SK-N-SH (cell line): ENCODE measurements at regions not wholly inside any gene's neighbourhood (a gene's known extent, or its start where the extent isn't known, plus 50 kb on each side); places are given as distances from the start of the nearest gene placed in this dataset.

ENCODE experiments used
- CTCF ChIA-PET: fragments of 300-600, 350-600 bp; formaldehyde crosslinking; extraction: SDS; loops from one replicate; lab custom pipeline; 2021; lab: Yijun Ruan, JAX
- POLR2A ChIA-PET: fragments of 350-600 bp; sonication (Branson Sonifier 250); formaldehyde crosslinking; extraction: SDS; loops from one replicate; lab custom pipeline; 2020; ENCODE audit warnings: antibody characterized with exemption, inconsistent platforms; lab: Yijun Ruan, JAX
- DNase-seq: peaks from one replicate; pipeline ENCODE4 v3.0.0; 2012
- H2AFZ ChIP-seq: fragments of 200-600 bp; sonication (generic); 2 replicates; pipeline ENCODE4 v1.8.1; 2016; ENCODE audit warnings: antibody characterized with exemption, mild to moderate bottlenecking, low read depth
- H3F3A ChIP-seq: fragments of 200-600 bp; sonication (generic); replicated peaks from 2 replicates; pipeline ENCODE3; 2016; ENCODE audit warnings: antibody characterized with exemption, mild to moderate bottlenecking; ENCODE audit not compliant: insufficient read depth
- H3K27ac ChIP-seq, 2 experiments: fragments of 200-500 bp in 1 of 2; fragments of 200-600 bp in 1 of 2; sonication (Bioruptor generic) in 1 of 2; sonication (generic), shearing (Covaris generic) in 1 of 2; 2 replicates each; pipeline versions ENCODE4 v1.5.1 to v1.6.1; 2014 to 2016; ENCODE audit warnings: low read depth in 2 of 2, inconsistent platforms in 1 of 2, low read length in 1 of 2, mild to moderate bottlenecking in 1 of 2, mixed read lengths in 1 of 2
- H3K27me3 ChIP-seq: fragments of 200-600 bp; sonication (generic), shearing (Covaris generic); 2 replicates; pipeline ENCODE4 v1.6.1; 2016; ENCODE audit warnings: mixed run types; ENCODE audit not compliant: insufficient read depth
- H3K36me3 ChIP-seq, 2 experiments: fragments of 200-500 bp in 1 of 2; fragments of 200-600 bp in 1 of 2; sonication (Bioruptor generic) in 1 of 2; sonication (generic) in 1 of 2; replicated peaks in 1 of 2; 2 replicates each; pipeline versions ENCODE3 to v1.5.1; 2014 to 2016; ENCODE audit warnings: low read length in 1 of 2, mild to moderate bottlenecking in 1 of 2; ENCODE audit not compliant: insufficient read depth in 2 of 2, control insufficient read depth in 1 of 2
- H3K4me1 ChIP-seq, 2 experiments: fragments of 200-500 bp in 1 of 2; fragments of 200-600 bp in 1 of 2; sonication (Bioruptor generic) in 1 of 2; sonication (generic), shearing (Covaris generic) in 1 of 2; 2 replicates each; pipeline versions ENCODE4 v1.5.1 to v1.6.1; 2014 to 2016; ENCODE audit warnings: low read depth in 1 of 2, low read length in 1 of 2, mixed run types in 1 of 2; ENCODE audit not compliant: insufficient read depth in 2 of 2, control insufficient read depth in 1 of 2
- H3K4me2 ChIP-seq: fragments of 200-600 bp; sonication (generic), shearing (Covaris generic); 2 replicates; pipeline ENCODE4 v1.6.1; 2017; ENCODE audit warnings: mixed run types
- H3K4me3 ChIP-seq, 2 experiments: fragments of 200-500 bp in 1 of 2; fragments of 200-600 bp in 1 of 2; sonication (Bioruptor generic) in 1 of 2; sonication (generic), shearing (Covaris generic) in 1 of 2; 2 replicates each; pipeline versions ENCODE4 v1.5.1 to v1.8.1; 2014 to 2016; ENCODE audit warnings: low read depth in 2 of 2, inconsistent platforms in 1 of 2, low read length in 1 of 2, mild to moderate bottlenecking in 1 of 2, mixed read lengths in 1 of 2, moderate library complexity in 1 of 2
- H3K79me2 ChIP-seq: fragments of 200-600 bp; sonication (generic); 2 replicates; pipeline ENCODE4 v1.8.1; 2017; ENCODE audit warnings: mild to moderate bottlenecking; ENCODE audit not compliant: insufficient read depth
- H3K9ac ChIP-seq: fragments of 200-600 bp; sonication (generic); 2 replicates; pipeline ENCODE4 v1.6.1; 2017; ENCODE audit warnings: mixed run types
- H3K9me2 ChIP-seq: fragments of 200-600 bp; sonication (generic); 2 replicates; pipeline ENCODE4 v1.6.1; 2017; ENCODE audit warnings: mixed run types
- H3K9me3 ChIP-seq: fragments of 200-600 bp; sonication (generic); 2 replicates; pipeline ENCODE4 v1.6.1; 2017; ENCODE audit warnings: mixed run types, mild to moderate bottlenecking, moderate library complexity
- H4K20me1 ChIP-seq: fragments of 200-600 bp; sonication (generic); 2 replicates; pipeline ENCODE4 v1.6.1; 2017; ENCODE audit warnings: mild to moderate bottlenecking, mixed run types; ENCODE audit not compliant: insufficient read depth
- CHD2 ChIP-seq: fragments of 150-350 bp; IDR thresholded peaks from 2 replicates; pipeline ENCODE4 v1.6.1; 2018; ENCODE audit warnings: low read length; ENCODE audit not compliant: partially characterized antibody
- CTCF ChIP-seq: fragments of 200-600 bp; sonication (generic); IDR thresholded peaks from 2 replicates; pipeline ENCODE4 v1.6.1; 2017; ENCODE audit warnings: antibody characterized with exemption, mild to moderate bottlenecking, moderate library complexity
- ELF1 ChIP-seq: IDR thresholded peaks from 2 replicates; pipeline ENCODE4 v1.4.0; 2012
- EP300 ChIP-seq, 2 experiments: IDR thresholded peaks; 2 replicates each; pipeline versions ENCODE4 v1.4.0 to v1.6.1; 2012; ENCODE audit warnings: borderline replicate concordance in 1 of 2, low read depth in 1 of 2, low read length in 1 of 2
- EZH2phosphoT487 ChIP-seq: fragments of 200-600 bp; sonication (generic); IDR thresholded peaks from 2 replicates; pipeline ENCODE4 v1.6.1; 2017; ENCODE audit warnings: low read depth, mixed run types, mild to moderate bottlenecking, antibody characterized with exemption, moderate library complexity, borderline replicate concordance
- GABPA ChIP-seq: IDR thresholded peaks from 2 replicates; pipeline ENCODE4 v1.4.0; 2012; ENCODE audit warnings: low read depth, mild to moderate bottlenecking
- JUND ChIP-seq: IDR thresholded peaks from 2 replicates; pipeline ENCODE4 v1.4.0; 2012
- MEF2A ChIP-seq: IDR thresholded peaks from 2 replicates; pipeline ENCODE4 v1.4.0; 2012; ENCODE audit warnings: low read depth, borderline replicate concordance
- MXI1 ChIP-seq: IDR thresholded peaks from 2 replicates; pipeline ENCODE4 v1.6.1; 2012; ENCODE audit warnings: mild to moderate bottlenecking, low read depth, low read length, improper control_type of control experiment
- NFIC ChIP-seq: IDR thresholded peaks from 2 replicates; pipeline ENCODE4 v1.4.0; 2012; ENCODE audit warnings: borderline replicate concordance
- POLR2AphosphoS5 ChIP-seq: IDR thresholded peaks from 2 replicates; pipeline ENCODE4 v1.6.1; 2012; ENCODE audit warnings: low read depth, low read length
- RCOR1 ChIP-seq: fragments of 150-350 bp; IDR thresholded peaks from 2 replicates; pipeline ENCODE4 v1.6.1; 2017; ENCODE audit warnings: antibody characterized with exemption, low read length
- REST ChIP-seq: IDR thresholded peaks from 2 replicates; pipeline ENCODE4 v1.6.1; 2012; ENCODE audit warnings: mild to moderate bottlenecking, low read depth, low read length, moderate library complexity
- RFX5 ChIP-seq: IDR thresholded peaks from 2 replicates; pipeline ENCODE4 v1.6.1; 2012; ENCODE audit warnings: mild to moderate bottlenecking, improper control_type of control experiment, low read length
- SIN3A ChIP-seq: IDR thresholded peaks from 2 replicates; pipeline ENCODE4 v1.6.1; 2012; ENCODE audit warnings: low read depth, mild to moderate bottlenecking, low read length, moderate library complexity, borderline replicate concordance
- WGBS: methylation state at CpG from one replicate; pipeline ENCODE4 v1.1.6; 2017; ENCODE audit warnings: low lambda C conversion rate; 5-methylcytosine and 5-hydroxymethylcytosine counted together
- TF ChIP-seq, protein P1 (sequence below): IDR thresholded peaks from 2 replicates; pipeline ENCODE4 v1.4.0; 2012; ENCODE audit warnings: low read depth
- TF ChIP-seq, protein P2 (sequence below): fragments of 150-350 bp; IDR thresholded peaks from 2 replicates; pipeline ENCODE4 v1.6.1; 2016; ENCODE audit warnings: mild to moderate bottlenecking, low read depth, low read length
- TF ChIP-seq, protein P3 (sequence below): IDR thresholded peaks from 2 replicates; pipeline ENCODE4 v1.4.0; 2012; ENCODE audit warnings: low read depth, borderline replicate concordance

GRCh38 chr2:59893612-59894011 is 659.8 kb downstream of the BCL11A start:
- H4K20me1 ChIP-seq = no peaks in the 10 kb centered on the region
- H3K27me3 ChIP-seq = no peaks in the 10 kb centered on the region
- H3F3A ChIP-seq = no peaks in the 10 kb centered on the region
- H3K27ac ChIP-seq = no peak overlapping the region
- H3K4me2 ChIP-seq = no peak overlapping the region
- no peaks in the 10 kb centered on the region for H3K79me2 ChIP-seq
- H3K36me3 ChIP-seq = no peaks in the 10 kb centered on the region
- POLR2A ChIA-PET = no interaction called here
- no peak overlapping the region for H3K4me3 ChIP-seq
- H3K9ac ChIP-seq = no peak overlapping the region
- H2AFZ ChIP-seq = no peak overlapping the region
- H3K9me3 ChIP-seq = no peaks in the 10 kb centered on the region
- TF ChIP-seq, protein P1, sequence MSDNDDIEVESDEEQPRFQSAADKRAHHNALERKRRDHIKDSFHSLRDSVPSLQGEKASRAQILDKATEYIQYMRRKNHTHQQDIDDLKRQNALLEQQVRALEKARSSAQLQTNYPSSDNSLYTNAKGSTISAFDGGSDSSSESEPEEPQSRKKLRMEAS = no peak
- no peak for TF ChIP-seq CTCF
- no peak for TF ChIP-seq NFIC
- TF ChIP-seq EZH2phosphoT487 = no peak
- TF ChIP-seq REST = no peak
- TF ChIP-seq, protein P2, sequence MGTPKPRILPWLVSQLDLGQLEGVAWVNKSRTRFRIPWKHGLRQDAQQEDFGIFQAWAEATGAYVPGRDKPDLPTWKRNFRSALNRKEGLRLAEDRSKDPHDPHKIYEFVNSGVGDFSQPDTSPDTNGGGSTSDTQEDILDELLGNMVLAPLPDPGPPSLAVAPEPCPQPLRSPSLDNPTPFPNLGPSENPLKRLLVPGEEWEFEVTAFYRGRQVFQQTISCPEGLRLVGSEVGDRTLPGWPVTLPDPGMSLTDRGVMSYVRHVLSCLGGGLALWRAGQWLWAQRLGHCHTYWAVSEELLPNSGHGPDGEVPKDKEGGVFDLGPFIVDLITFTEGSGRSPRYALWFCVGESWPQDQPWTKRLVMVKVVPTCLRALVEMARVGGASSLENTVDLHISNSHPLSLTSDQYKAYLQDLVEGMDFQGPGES = no peak
- TF ChIP-seq GABPA = no peak
- no peak for TF ChIP-seq POLR2AphosphoS5
- TF ChIP-seq RCOR1 = no peak
- no peak for TF ChIP-seq CHD2
- no peak for TF ChIP-seq SIN3A
- no peak for TF ChIP-seq EP300 (IDR thresholded peaks at IDR 0.05; ENCODE audit: borderline replicate concordance in 1 of 2, low read depth in 1 of 2, low read length in 1 of 2)
- TF ChIP-seq ELF1 = no peak
- TF ChIP-seq MEF2A = no peak
- TF ChIP-seq MXI1 = no peak
- TF ChIP-seq, protein P3, sequence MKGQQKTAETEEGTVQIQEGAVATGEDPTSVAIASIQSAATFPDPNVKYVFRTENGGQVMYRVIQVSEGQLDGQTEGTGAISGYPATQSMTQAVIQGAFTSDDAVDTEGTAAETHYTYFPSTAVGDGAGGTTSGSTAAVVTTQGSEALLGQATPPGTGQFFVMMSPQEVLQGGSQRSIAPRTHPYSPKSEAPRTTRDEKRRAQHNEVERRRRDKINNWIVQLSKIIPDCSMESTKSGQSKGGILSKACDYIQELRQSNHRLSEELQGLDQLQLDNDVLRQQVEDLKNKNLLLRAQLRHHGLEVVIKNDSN = no peak
- TF ChIP-seq RFX5 = no peak
- TF ChIP-seq JUND = no peak
- no peaks in the 10 kb centered on the region for H3K9me2 ChIP-seq
- CTCF ChIA-PET = no interaction called here
- DNase-seq = no peak
- no peaks in the 10 kb centered on the region for H3K4me1 ChIP-seq
- WGBS = 3% methylated on average over 2 of the region's 2 CpGs
